Breast epithelium (tissue), 4 donors: ENCODE measurements at regions not wholly inside any gene's neighbourhood (a gene's known extent, or its start where the extent isn't known, plus 50 kb on each side); places are given as distances from the start of the nearest gene placed in this dataset.

Experiments
- DNase-seq, 2 donors: peaks; one replicate each; pipeline ENCODE4 v3.0.0-alpha.2; 2019; ENCODE audit warnings: low spot score in 2 of 2
- H3K27ac ChIP-seq, 2 donors: fragments of 200-600 bp; sonication (generic) in 1 of 2; one replicate each; pipeline ENCODE4 v1.5.1; 2016 to 2019; ENCODE audit warnings: mild to moderate bottlenecking in 1 of 2
- H3K27me3 ChIP-seq, 2 donors: fragments of 200-600 bp; sonication (generic) in 1 of 2; one replicate each; pipeline versions ENCODE4 v1.5.1 to v1.6.0; 2017 to 2019; ENCODE audit warnings: control low read depth in 1 of 2, mild to moderate bottlenecking in 1 of 2
- H3K36me3 ChIP-seq: fragments of 200-600 bp; one replicate; pipeline ENCODE4 v1.5.1; 2019
- H3K4me1 ChIP-seq, 2 donors: fragments of 200-600 bp; sonication (generic); one replicate each; pipeline ENCODE4 v1.5.1; 2016 to 2019; ENCODE audit warnings: control low read depth in 1 of 2
- H3K4me3 ChIP-seq, 3 donors: fragments of 200-600 bp; sonication (generic); 1 replicate in 2 of 3; 2 replicates in 1 of 3; pipeline ENCODE4 v1.5.1; 2016 to 2019; ENCODE audit warnings: mild to moderate bottlenecking in 3 of 3, moderate library complexity in 2 of 3
- H3K9me3 ChIP-seq, 2 donors: fragments of 200-600 bp; sonication (generic) in 1 of 2; one replicate each; pipeline ENCODE4 v1.5.1; 2016 to 2019; ENCODE audit warnings: control low read depth in 1 of 2
- CTCF ChIP-seq, 3 donors: fragments of 450-650 bp; IDR thresholded peaks; one replicate each; pipeline ENCODE4 v1.5.1; 2016 to 2017; ENCODE audit warnings: antibody characterized with exemption in 3 of 3, mild to moderate bottlenecking in 3 of 3, moderate library complexity in 3 of 3
- POLR2A ChIP-seq: fragments of 450-650 bp; IDR thresholded peaks from one replicate; pipeline ENCODE4 v1.6.1; 2016; ENCODE audit warnings: antibody characterized with exemption, mild to moderate bottlenecking, moderate library complexity
- POLR2AphosphoS5 ChIP-seq, 3 donors: sonication (generic); formaldehyde crosslinking; IDR thresholded peaks; one replicate each; pipeline ENCODE4 v1.6.1; 2017; ENCODE audit warnings: antibody characterized with exemption in 3 of 3
- intact Hi-C: fragments of 100-400 bp; cut with DNase I; formaldehyde crosslinking; loops from one replicate; pipeline ENCODE4 v1.15.1; 2023; ENCODE audit warnings: low total_unique reads

- H3K4me3 ChIP-seq, result no peak overlapping the region
- no peaks in the 10 kb centered on the region for H3K36me3 ChIP-seq
- intact Hi-C loops, result no loop called here
- no peak for DNase-seq
- no peaks in the 10 kb centered on the region for H3K27me3 ChIP-seq
- no peak for TF ChIP-seq POLR2AphosphoS5 (IDR thresholded peaks at IDR 0.05)
- TF ChIP-seq CTCF (IDR thresholded peaks at IDR 0.05), result no peak
- no peak for TF ChIP-seq POLR2A
- H3K9me3 ChIP-seq, result no peaks in the 10 kb centered on the region
- H3K27ac ChIP-seq, result no peak overlapping the region
- no peaks in the 10 kb centered on the region for H3K4me1 ChIP-seq
Observed at GRCh38 chr2:10977003-10977402, 65.3 kb downstream of the KCNF1 start.

- intact Hi-C loops, result no loop called here
- peak in 1 of 2 donors; percentile 24 for DNase-seq
- Histone ChIP-seq H3K4me1 (no peaks in the 10 kb centered on the region), H3K4me3 (no peak overlapping the region), H3K36me3 (no peaks in the 10 kb centered on the region), H3K9me3 (no peaks in the 10 kb centered on the region), H3K27me3 (no peaks in the 10 kb centered on the region), H3K27ac (no peak overlapping the region)
- TF ChIP-seq POLR2A (no peak), POLR2AphosphoS5 (IDR thresholded peaks at IDR 0.05) (no peak), CTCF (IDR thresholded peaks at IDR 0.05) (no peak)
Observed at GRCh38 chr2:10977621-10978020, 65.9 kb downstream of the KCNF1 start.

- DNase-seq, result no peak
- no peak for TF ChIP-seq POLR2AphosphoS5 (IDR thresholded peaks at IDR 0.05)
- TF ChIP-seq CTCF (IDR thresholded peaks at IDR 0.05), result no peak
- TF ChIP-seq POLR2A, result no peak
- H3K9me3 ChIP-seq, result no peaks in the 10 kb centered on the region
- no peaks in the 10 kb centered on the region for H3K4me1 ChIP-seq
- H3K27me3 ChIP-seq, result no peaks in the 10 kb centered on the region
- H3K4me3 ChIP-seq, result no peak overlapping the region
- intact Hi-C loops, result no loop called here
- H3K27ac ChIP-seq, result no peak overlapping the region
- no peaks in the 10 kb centered on the region for H3K36me3 ChIP-seq
Observed at GRCh38 chr2:10978090-10978670, 66.4 kb downstream of the KCNF1 start.

- Histone ChIP-seq H3K27ac (no peak overlapping the region), H3K36me3 (no peaks in the 10 kb centered on the region), H3K4me3 (no peak overlapping the region), H3K9me3 (no peaks in the 10 kb centered on the region), H3K4me1 (no peaks in the 10 kb centered on the region), H3K27me3 (no peaks in the 10 kb centered on the region)
- no peak for DNase-seq
- no peak for TF ChIP-seq CTCF (IDR thresholded peaks at IDR 0.05)
- no peak for TF ChIP-seq POLR2AphosphoS5 (IDR thresholded peaks at IDR 0.05)
- no peak for TF ChIP-seq POLR2A
- intact Hi-C loops, result no loop called here
Observed at GRCh38 chr2:10980071-10980470, 68.3 kb downstream of the KCNF1 start.

GRCh38 chr2:10980886-10981425 lies 69.2 kb downstream of the KCNF1 start:
- TF ChIP-seq POLR2AphosphoS5 (IDR thresholded peaks at IDR 0.05), result no peak
- TF ChIP-seq CTCF (IDR thresholded peaks at IDR 0.05), result no peak
- TF ChIP-seq POLR2A, result no peak
- Histone ChIP-seq H3K36me3 (no peaks in the 10 kb centered on the region), H3K4me3 (no peak overlapping the region), H3K4me1 (no peaks in the 10 kb centered on the region), H3K27me3 (no peaks in the 10 kb centered on the region), H3K9me3 (no peaks in the 10 kb centered on the region), H3K27ac (no peak overlapping the region)
- intact Hi-C loops, result no loop called here
- DNase-seq, result no peak
